ENCODE measurements at regions not wholly inside any gene's neighbourhood (a gene's known extent, or its start where the extent isn't known, plus 50 kb on each side); places are given as distances from the start of the nearest gene placed in this dataset.

GRCh38 chr10:54905578-54906192 lies 104.7 kb upstream of the PCDH15 start:
- no peak for TF ChIP-seq CTCF (IDR thresholded peaks at IDR 0.05)
- no peak for TF ChIP-seq NR1H2 (CRISPR knock-in tag; IDR thresholded peaks at IDR 0.05)
- no peak for TF ChIP-seq NR2C2 (CRISPR knock-in tag; IDR thresholded peaks at IDR 0.05)
- TF ChIP-seq HMGA2 (CRISPR knock-in tag; IDR thresholded peaks at IDR 0.05), result no peak
- TF ChIP-seq ZNF232 (CRISPR knock-in tag; IDR thresholded peaks at IDR 0.05), result no peak
- no peak for TF ChIP-seq ATF3 (CRISPR knock-in tag; conservative IDR thresholded peaks at IDR 0.05)
- TF ChIP-seq ZNF416 (CRISPR knock-in tag; IDR thresholded peaks at IDR 0.05), result no peak

Measured in WTC11 (cell line).